Gastrocnemius medialis (tissue), 4 donors: ENCODE measurements at regions not wholly inside any gene's neighbourhood (a gene's known extent, or its start where the extent isn't known, plus 50 kb on each side); places are given as distances from the start of the nearest gene placed in this dataset.

Experiments used
- ATAC-seq, 2 donors: fragments of 150-250 bp; one replicate each; pipeline ENCODE4 v1.9.1; 2016
- DNase-seq, 2 donors: peaks; one replicate each; pipeline ENCODE4 v3.0.0-alpha.2; 2019
- H3K27ac ChIP-seq, 4 donors: fragments of 200-600 bp; sonication (generic); 1 replicate in 1 of 4; 2 replicates in 3 of 4; pipeline ENCODE4 v1.5.1; 2016 to 2018; ENCODE audit warnings: mild to moderate bottlenecking in 2 of 4, moderate library complexity in 1 of 4
- H3K27me3 ChIP-seq, 3 donors: fragments of 200-600 bp; sonication (generic) in 2 of 3; 1 replicate in 1 of 3; 2 replicates in 2 of 3; pipeline versions ENCODE4 v1.5.1 to v1.6.0; 2016 to 2019; ENCODE audit warnings: mild to moderate bottlenecking in 1 of 3, moderate library complexity in 1 of 3
- H3K36me3 ChIP-seq, 2 donors: fragments of 200-600 bp; sonication (generic) in 1 of 2; one replicate each; pipeline ENCODE4 v1.5.1; 2017 to 2018
- H3K4me1 ChIP-seq, 2 donors: fragments of 200-600 bp; sonication (generic) in 1 of 2; one replicate each; pipeline ENCODE4 v1.5.1; 2016 to 2017; ENCODE audit warnings: mild to moderate bottlenecking in 2 of 2
- H3K4me3 ChIP-seq, 4 donors: fragments of 200-600 bp; sonication (generic) in 3 of 4; 1 replicate in 1 of 4; 2 replicates in 3 of 4; pipeline ENCODE4 v1.5.1; 2016 to 2019; ENCODE audit warnings: mild to moderate bottlenecking in 2 of 4
- H3K9me3 ChIP-seq, 3 donors: fragments of 200-600 bp; sonication (generic) in 2 of 3; 1 replicate in 1 of 3; 2 replicates in 2 of 3; pipeline ENCODE4 v1.5.1; 2016 to 2019
- CTCF ChIP-seq, 5 experiments: fragments of 450-650 bp in 3 of 5; fragments of 200-600 bp in 2 of 5; sonication (generic) in 2 of 5; IDR thresholded peaks in 4 of 5; conservative IDR thresholded peaks in 1 of 5; 1 replicate in 4 of 5; 2 replicates in 1 of 5; pipeline ENCODE4 v1.5.1; 2016 to 2019; ENCODE audit warnings: antibody characterized with exemption in 5 of 5, mild to moderate bottlenecking in 3 of 5, moderate library complexity in 3 of 5
- POLR2A ChIP-seq, 2 donors: fragments of 450-650 bp; IDR thresholded peaks; one replicate each; pipeline ENCODE4 v1.6.1; 2017; ENCODE audit warnings: antibody characterized with exemption in 2 of 2, mild to moderate bottlenecking in 2 of 2, moderate library complexity in 2 of 2
- in situ Hi-C, 4 donors: fragments of 200-750 bp; cut with MboI; loops; one replicate each; pipeline versions ENCODE4 v1.15.0 to v1.8.0; 2017; ENCODE audit warnings: low sequenced_read_pairs in 4 of 4
- intact Hi-C: fragments of 100-400 bp; cut with DNase I; formaldehyde crosslinking; loops from one replicate; pipeline ENCODE4 v1.15.1; 2023; ENCODE audit warnings: low total_unique reads

GRCh38 chr2:139469985-139470384 is 689.8 kb upstream of the NXPH2 start:
- no peak overlapping the region for H3K4me3 ChIP-seq
- no peaks in the 10 kb centered on the region for H3K36me3 ChIP-seq
- no peak for TF ChIP-seq POLR2A (IDR thresholded peaks at IDR 0.05)
- no peak for TF ChIP-seq CTCF (IDR thresholded peaks at IDR 0.05 in 4 of 5, conservative IDR thresholded peaks at IDR 0.05 in 1 of 5)
- DNase-seq: no peak
- in situ Hi-C loops (no loop called here), intact Hi-C loops (no loop called here)
- no peaks in the 10 kb centered on the region for H3K9me3 ChIP-seq
- no peaks in the 10 kb centered on the region for H3K27me3 ChIP-seq
- no peak overlapping the region for H3K27ac ChIP-seq
- no peak for ATAC-seq
- H3K4me1 ChIP-seq: no peaks in the 10 kb centered on the region

- in situ Hi-C loops (no loop called here), intact Hi-C loops (no loop called here)
- no peak overlapping the region for H3K4me3 ChIP-seq
- H3K9me3 ChIP-seq: no peaks in the 10 kb centered on the region
- TF ChIP-seq POLR2A (IDR thresholded peaks at IDR 0.05): no peak
- TF ChIP-seq CTCF (IDR thresholded peaks at IDR 0.05 in 4 of 5, conservative IDR thresholded peaks at IDR 0.05 in 1 of 5): no peak
- DNase-seq (no peak), ATAC-seq (no peak)
- H3K4me1 ChIP-seq: no peaks in the 10 kb centered on the region
- H3K27ac ChIP-seq: no peak overlapping the region
- H3K36me3 ChIP-seq: no peaks in the 10 kb centered on the region
- no peaks in the 10 kb centered on the region for H3K27me3 ChIP-seq
Observed at GRCh38 chr2:139465789-139466188, 685.6 kb upstream of the NXPH2 start.

GRCh38 chr2:139457873-139458272 is 677.7 kb upstream of the NXPH2 start:
- in situ Hi-C loops: no loop called here
- DNase-seq (no peak), ATAC-seq (no peak)
- no peak for TF ChIP-seq CTCF (IDR thresholded peaks at IDR 0.05 in 4 of 5, conservative IDR thresholded peaks at IDR 0.05 in 1 of 5)
- TF ChIP-seq POLR2A (IDR thresholded peaks at IDR 0.05): no peak
- Histone ChIP-seq H3K27me3 (no peaks in the 10 kb centered on the region), H3K27ac (no peak overlapping the region), H3K36me3 (no peaks in the 10 kb centered on the region), H3K4me3 (no peak overlapping the region), H3K4me1 (no peaks in the 10 kb centered on the region), H3K9me3 (no peaks in the 10 kb centered on the region)
- intact Hi-C loops: no loop called here

GRCh38 chr2:139454251-139454650 is 674.1 kb upstream of the NXPH2 start:
- no peaks in the 10 kb centered on the region for H3K9me3 ChIP-seq
- ATAC-seq: no peak

More at GRCh38 chr2:139454251-139454650, 674.1 kb upstream of the NXPH2 start:
- H3K27ac ChIP-seq: no peak overlapping the region
- TF ChIP-seq POLR2A (IDR thresholded peaks at IDR 0.05): no peak
- TF ChIP-seq CTCF (IDR thresholded peaks at IDR 0.05 in 4 of 5, conservative IDR thresholded peaks at IDR 0.05 in 1 of 5): no peak
- intact Hi-C loops: no loop called here
- in situ Hi-C loops: no loop called here
- DNase-seq: no peak
- no peaks in the 10 kb centered on the region for H3K27me3 ChIP-seq
- no peak overlapping the region for H3K4me3 ChIP-seq
- no peaks in the 10 kb centered on the region for H3K4me1 ChIP-seq
- no peaks in the 10 kb centered on the region for H3K36me3 ChIP-seq
